ENCODE measurements at regions not wholly inside any gene's neighbourhood (a gene's known extent, or its start where the extent isn't known, plus 50 kb on each side); places are given as distances from the start of the nearest gene placed in this dataset.
"Not testable (repeated sequence)": the region's sequence is repeated elsewhere in the genome, so short reads cannot be mapped to it uniquely, and the experiment has no call there.

DNA sequence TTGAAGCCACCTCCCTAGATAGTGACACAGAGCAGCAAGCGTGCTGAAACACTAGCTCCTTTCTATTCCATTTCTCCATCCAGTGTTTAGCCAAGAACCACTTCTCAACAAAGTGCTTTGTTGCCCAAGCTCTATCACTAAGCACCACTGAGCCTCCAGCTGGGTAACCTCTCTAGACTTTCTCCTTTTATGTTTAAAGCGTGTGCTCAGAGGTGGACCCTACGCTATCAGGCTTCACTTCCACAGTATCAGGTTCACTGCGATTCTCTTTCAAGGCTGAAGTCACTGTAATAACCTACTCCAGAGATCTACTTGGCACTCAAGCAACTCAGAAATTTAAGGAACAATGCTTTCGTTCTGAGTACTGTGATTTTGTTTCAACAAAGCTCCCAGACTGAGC, 197.9 kb downstream of the LNPK start:
- H3K27ac Mint-ChIP-seq: no peak overlapping the region
- POLR2A ChIA-PET: no interaction called here
- CTCF ChIA-PET: no interaction called here

DNA sequence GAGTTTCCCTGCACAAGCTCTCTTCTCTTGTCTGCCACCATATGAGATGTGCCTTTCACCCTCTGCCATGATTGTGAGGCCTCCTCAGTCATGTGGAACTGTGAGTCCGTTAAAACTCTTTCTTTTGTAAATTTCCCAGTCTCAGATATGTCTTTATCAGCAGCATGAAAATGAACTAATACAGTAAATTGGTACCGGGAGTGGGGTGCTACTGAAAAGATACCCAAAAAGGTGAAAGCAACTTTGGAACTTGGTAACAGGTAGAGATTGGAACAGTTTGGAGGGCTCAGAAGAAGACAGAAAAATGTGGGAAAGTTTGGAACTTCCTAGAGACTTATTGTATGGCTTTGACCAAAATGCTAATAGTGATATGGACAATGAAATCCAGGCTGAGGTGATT, 205.6 kb downstream of the LNPK start:
- H3K4me1 Mint-ChIP-seq; H3K27me3 Mint-ChIP-seq (ENCODE audit: low read depth); POLR2A ChIA-PET; ATAC-seq; H3K27ac Mint-ChIP-seq; CTCF ChIA-PET; H3K4me3 Mint-ChIP-seq; DNase-seq (ENCODE audit: low spot score): not testable (repeated sequence)
- H3K9me3 Mint-ChIP-seq: peaks cover 45% of the 10 kb centered on the region
- H3K36me3 Mint-ChIP-seq: peaks cover 22% of the 10 kb centered on the region

More for the DNA sequence above, 197.9 kb downstream of the LNPK start:
- H3K4me1 Mint-ChIP-seq: peaks cover 5% of the 10 kb centered on the region
- no peaks in the 10 kb centered on the region for H3K36me3 Mint-ChIP-seq
- DNase-seq (ENCODE audit: low spot score) (no peak), ATAC-seq (no peak; the same call in 1 of the 2 replicates)
- TF ChIP-seq ZNF423 (CRISPR knock-in tag; IDR thresholded peaks at IDR 0.05) (no peak), CREB1 (CRISPR knock-in tag; IDR thresholded peaks at IDR 0.05) (no peak)
- TF ChIP-seq, protein P1, sequence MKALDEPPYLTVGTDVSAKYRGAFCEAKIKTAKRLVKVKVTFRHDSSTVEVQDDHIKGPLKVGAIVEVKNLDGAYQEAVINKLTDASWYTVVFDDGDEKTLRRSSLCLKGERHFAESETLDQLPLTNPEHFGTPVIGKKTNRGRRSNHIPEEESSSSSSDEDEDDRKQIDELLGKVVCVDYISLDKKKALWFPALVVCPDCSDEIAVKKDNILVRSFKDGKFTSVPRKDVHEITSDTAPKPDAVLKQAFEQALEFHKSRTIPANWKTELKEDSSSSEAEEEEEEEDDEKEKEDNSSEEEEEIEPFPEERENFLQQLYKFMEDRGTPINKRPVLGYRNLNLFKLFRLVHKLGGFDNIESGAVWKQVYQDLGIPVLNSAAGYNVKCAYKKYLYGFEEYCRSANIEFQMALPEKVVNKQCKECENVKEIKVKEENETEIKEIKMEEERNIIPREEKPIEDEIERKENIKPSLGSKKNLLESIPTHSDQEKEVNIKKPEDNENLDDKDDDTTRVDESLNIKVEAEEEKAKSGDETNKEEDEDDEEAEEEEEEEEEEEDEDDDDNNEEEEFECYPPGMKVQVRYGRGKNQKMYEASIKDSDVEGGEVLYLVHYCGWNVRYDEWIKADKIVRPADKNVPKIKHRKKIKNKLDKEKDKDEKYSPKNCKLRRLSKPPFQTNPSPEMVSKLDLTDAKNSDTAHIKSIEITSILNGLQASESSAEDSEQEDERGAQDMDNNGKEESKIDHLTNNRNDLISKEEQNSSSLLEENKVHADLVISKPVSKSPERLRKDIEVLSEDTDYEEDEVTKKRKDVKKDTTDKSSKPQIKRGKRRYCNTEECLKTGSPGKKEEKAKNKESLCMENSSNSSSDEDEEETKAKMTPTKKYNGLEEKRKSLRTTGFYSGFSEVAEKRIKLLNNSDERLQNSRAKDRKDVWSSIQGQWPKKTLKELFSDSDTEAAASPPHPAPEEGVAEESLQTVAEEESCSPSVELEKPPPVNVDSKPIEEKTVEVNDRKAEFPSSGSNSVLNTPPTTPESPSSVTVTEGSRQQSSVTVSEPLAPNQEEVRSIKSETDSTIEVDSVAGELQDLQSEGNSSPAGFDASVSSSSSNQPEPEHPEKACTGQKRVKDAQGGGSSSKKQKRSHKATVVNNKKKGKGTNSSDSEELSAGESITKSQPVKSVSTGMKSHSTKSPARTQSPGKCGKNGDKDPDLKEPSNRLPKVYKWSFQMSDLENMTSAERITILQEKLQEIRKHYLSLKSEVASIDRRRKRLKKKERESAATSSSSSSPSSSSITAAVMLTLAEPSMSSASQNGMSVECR (CRISPR knock-in tag; IDR thresholded peaks at IDR 0.05; ENCODE audit: borderline replicate concordance): no peak
- H3K9me3 Mint-ChIP-seq: 0 out of 2 replicates have a peak, but pooled peaks cover 4% of the 10 kb centered on the region
- no peaks in the 10 kb centered on the region for H3K27me3 Mint-ChIP-seq (ENCODE audit: low read depth)
- no peak overlapping the region for H3K4me3 Mint-ChIP-seq

DNA sequence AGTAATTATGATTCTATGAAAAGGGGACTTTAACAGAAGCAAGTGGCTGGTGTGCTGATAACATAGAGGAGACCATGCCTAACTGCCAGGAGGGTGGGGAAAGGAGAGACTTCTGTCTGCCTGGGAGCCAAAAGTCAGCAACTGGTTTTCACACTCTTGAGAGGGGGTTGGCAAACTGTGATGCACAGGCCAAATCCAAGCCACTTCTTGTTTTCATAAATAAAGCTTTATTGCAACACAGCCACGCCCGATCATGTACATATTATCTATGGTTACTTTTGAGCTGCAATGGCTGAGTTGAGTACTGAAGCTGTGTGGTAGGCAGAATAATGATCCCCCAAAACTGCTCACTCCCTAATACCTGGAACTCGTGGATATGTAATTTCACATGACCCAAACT, 208.4 kb downstream of the LNPK start:
- H3K36me3 Mint-ChIP-seq: peaks cover 22% of the 10 kb centered on the region
- POLR2A ChIA-PET: no interaction called here
- no peaks in the 10 kb centered on the region for H3K4me1 Mint-ChIP-seq
- no peak overlapping the region for H3K4me3 Mint-ChIP-seq
- CTCF ChIA-PET: no interaction called here
- peaks cover 38% of the 10 kb centered on the region for H3K9me3 Mint-ChIP-seq
- H3K27ac Mint-ChIP-seq: no peak overlapping the region
- no peak for ATAC-seq
- TF ChIP-seq, protein P2, sequence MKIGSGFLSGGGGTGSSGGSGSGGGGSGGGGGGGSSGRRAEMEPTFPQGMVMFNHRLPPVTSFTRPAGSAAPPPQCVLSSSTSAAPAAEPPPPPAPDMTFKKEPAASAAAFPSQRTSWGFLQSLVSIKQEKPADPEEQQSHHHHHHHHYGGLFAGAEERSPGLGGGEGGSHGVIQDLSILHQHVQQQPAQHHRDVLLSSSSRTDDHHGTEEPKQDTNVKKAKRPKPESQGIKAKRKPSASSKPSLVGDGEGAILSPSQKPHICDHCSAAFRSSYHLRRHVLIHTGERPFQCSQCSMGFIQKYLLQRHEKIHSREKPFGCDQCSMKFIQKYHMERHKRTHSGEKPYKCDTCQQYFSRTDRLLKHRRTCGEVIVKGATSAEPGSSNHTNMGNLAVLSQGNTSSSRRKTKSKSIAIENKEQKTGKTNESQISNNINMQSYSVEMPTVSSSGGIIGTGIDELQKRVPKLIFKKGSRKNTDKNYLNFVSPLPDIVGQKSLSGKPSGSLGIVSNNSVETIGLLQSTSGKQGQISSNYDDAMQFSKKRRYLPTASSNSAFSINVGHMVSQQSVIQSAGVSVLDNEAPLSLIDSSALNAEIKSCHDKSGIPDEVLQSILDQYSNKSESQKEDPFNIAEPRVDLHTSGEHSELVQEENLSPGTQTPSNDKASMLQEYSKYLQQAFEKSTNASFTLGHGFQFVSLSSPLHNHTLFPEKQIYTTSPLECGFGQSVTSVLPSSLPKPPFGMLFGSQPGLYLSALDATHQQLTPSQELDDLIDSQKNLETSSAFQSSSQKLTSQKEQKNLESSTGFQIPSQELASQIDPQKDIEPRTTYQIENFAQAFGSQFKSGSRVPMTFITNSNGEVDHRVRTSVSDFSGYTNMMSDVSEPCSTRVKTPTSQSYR (CRISPR knock-in tag; IDR thresholded peaks at IDR 0.05): no peak
- TF ChIP-seq NFYB (CRISPR knock-in tag; conservative IDR thresholded peaks at IDR 0.05; ENCODE audit: low read depth) (no peak), ZNF423 (CRISPR knock-in tag; IDR thresholded peaks at IDR 0.05) (no peak), SP1 (CRISPR knock-in tag; conservative IDR thresholded peaks at IDR 0.05) (no peak), ZNF396 (CRISPR knock-in tag; IDR thresholded peaks at IDR 0.05; ENCODE audit: borderline replicate concordance) (no peak), JUN (CRISPR knock-in tag; IDR thresholded peaks at IDR 0.05) (no peak), FOXK1 (CRISPR knock-in tag; IDR thresholded peaks at IDR 0.05) (no peak), HMGA2 (CRISPR knock-in tag; IDR thresholded peaks at IDR 0.05) (no peak), KAT7 (CRISPR knock-in tag; IDR thresholded peaks at IDR 0.05; ENCODE audit: borderline replicate concordance) (no peak), IRF2 (CRISPR knock-in tag; IDR thresholded peaks at IDR 0.05; ENCODE audit: borderline replicate concordance, low read depth) (no peak), E2F4 (CRISPR knock-in tag; IDR thresholded peaks at IDR 0.05; ENCODE audit: borderline replicate concordance, low read depth) (no peak), PRRX2 (CRISPR knock-in tag; IDR thresholded peaks at IDR 0.05) (no peak)
- TF ChIP-seq, protein P3, sequence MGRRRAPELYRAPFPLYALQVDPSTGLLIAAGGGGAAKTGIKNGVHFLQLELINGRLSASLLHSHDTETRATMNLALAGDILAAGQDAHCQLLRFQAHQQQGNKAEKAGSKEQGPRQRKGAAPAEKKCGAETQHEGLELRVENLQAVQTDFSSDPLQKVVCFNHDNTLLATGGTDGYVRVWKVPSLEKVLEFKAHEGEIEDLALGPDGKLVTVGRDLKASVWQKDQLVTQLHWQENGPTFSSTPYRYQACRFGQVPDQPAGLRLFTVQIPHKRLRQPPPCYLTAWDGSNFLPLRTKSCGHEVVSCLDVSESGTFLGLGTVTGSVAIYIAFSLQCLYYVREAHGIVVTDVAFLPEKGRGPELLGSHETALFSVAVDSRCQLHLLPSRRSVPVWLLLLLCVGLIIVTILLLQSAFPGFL (CRISPR knock-in tag; IDR thresholded peaks at IDR 0.05; ENCODE audit: borderline replicate concordance): no peak
- TF ChIP-seq, protein P4, sequence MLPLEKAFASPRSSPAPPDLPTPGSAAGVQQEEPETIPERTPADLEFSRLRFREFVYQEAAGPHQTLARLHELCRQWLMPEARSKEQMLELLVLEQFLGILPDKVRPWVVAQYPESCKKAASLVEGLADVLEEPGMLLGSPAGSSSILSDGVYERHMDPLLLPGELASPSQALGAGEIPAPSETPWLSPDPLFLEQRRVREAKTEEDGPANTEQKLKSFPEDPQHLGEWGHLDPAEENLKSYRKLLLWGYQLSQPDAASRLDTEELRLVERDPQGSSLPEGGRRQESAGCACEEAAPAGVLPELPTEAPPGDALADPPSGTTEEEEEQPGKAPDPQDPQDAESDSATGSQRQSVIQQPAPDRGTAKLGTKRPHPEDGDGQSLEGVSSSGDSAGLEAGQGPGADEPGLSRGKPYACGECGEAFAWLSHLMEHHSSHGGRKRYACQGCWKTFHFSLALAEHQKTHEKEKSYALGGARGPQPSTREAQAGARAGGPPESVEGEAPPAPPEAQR (CRISPR knock-in tag; IDR thresholded peaks at IDR 0.05): no peak
- TF ChIP-seq, protein P5, sequence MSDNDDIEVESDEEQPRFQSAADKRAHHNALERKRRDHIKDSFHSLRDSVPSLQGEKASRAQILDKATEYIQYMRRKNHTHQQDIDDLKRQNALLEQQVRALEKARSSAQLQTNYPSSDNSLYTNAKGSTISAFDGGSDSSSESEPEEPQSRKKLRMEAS (CRISPR knock-in tag; IDR thresholded peaks at IDR 0.05): no peak
- no peak for DNase-seq (ENCODE audit: low spot score)
- peaks cover 9% of the 10 kb centered on the region; the same call in 1 of the 2 replicates for H3K27me3 Mint-ChIP-seq (ENCODE audit: low read depth)
